GM10248 (cell line): ENCODE measurements at regions not wholly inside any gene's neighbourhood (a gene's known extent, or its start where the extent isn't known, plus 50 kb on each side); places are given as distances from the start of the nearest gene placed in this dataset.

Experiments
- CTCF ChIA-PET: fragments of 300-600 bp; sonication (Branson Sonifier 250); formaldehyde crosslinking; extraction: SDS; loops from one replicate; lab custom pipeline; 2021; ENCODE audit warnings: antibody characterized with exemption; lab: Yijun Ruan, JAX
- POLR2A ChIA-PET: fragments of 350-650 bp; sonication (Branson Sonifier 250); formaldehyde crosslinking; extraction: SDS; loops from one replicate; lab custom pipeline; 2020; ENCODE audit warnings: antibody characterized with exemption; lab: Yijun Ruan, JAX
- DNase-seq: peaks from one replicate; pipeline ENCODE4 v3.0.0; 2012; ENCODE audit errors: extremely low spot score
- TF ChIP-seq, protein P1 (sequence below): IDR thresholded peaks from 2 replicates; pipeline ENCODE4 v1.5.1; 2012; ENCODE audit warnings: mild to moderate bottlenecking, low read depth; ENCODE audit errors: extremely low read depth, missing control alignments, control extremely low read depth

DNA sequence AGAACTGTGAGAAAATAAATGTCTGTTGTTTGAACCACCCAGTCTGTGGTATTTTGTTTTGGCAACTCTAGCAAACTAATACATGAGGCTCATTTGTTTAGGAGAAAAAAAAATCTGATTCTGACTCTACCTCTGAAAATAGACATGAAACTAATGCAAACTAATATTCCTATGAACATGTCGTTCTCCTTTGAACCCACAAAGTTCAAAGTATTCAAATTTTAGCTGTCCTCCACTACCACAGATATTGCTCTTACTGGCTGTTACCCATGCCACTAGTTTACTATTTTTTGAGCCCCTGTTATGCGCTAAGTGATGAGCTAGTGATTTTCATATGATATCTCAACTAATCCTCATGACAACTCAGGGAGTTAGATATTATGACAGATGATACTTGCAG is 58.8 kb upstream of the ZNF804B start:
- ChIA-PET CTCF (interaction anchor here (1.1 to 1.5 kb wide), 2 partner anchors 16 to 98 kb away, joined by 3 to 5 read pairs; no protein-coding TSS in a partner anchor), POLR2A (no interaction called here)
- TF ChIP-seq, protein P1, sequence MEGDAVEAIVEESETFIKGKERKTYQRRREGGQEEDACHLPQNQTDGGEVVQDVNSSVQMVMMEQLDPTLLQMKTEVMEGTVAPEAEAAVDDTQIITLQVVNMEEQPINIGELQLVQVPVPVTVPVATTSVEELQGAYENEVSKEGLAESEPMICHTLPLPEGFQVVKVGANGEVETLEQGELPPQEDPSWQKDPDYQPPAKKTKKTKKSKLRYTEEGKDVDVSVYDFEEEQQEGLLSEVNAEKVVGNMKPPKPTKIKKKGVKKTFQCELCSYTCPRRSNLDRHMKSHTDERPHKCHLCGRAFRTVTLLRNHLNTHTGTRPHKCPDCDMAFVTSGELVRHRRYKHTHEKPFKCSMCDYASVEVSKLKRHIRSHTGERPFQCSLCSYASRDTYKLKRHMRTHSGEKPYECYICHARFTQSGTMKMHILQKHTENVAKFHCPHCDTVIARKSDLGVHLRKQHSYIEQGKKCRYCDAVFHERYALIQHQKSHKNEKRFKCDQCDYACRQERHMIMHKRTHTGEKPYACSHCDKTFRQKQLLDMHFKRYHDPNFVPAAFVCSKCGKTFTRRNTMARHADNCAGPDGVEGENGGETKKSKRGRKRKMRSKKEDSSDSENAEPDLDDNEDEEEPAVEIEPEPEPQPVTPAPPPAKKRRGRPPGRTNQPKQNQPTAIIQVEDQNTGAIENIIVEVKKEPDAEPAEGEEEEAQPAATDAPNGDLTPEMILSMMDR: no peak
- DNase-seq: no peak

DNA sequence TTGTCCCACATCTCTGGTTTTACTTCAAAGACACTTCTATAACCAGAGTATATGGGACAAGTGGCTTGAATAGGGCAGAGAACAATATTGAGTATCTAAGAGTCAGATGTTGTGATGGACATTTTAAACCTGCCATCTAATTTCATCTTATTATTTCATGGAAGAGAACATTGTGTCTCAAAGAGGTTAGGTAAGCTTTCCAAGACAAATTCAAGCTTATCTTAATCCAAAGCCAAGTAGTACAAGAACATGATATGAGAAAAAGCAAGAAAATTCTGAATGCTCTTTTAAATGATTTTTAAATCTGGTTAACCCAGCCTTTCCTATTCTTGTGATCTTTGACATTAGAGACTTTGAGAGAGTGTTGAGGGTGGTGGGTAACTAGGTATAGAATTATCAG is 65.3 kb upstream of the ZNF804B start:
- DNase-seq: no peak
- ChIA-PET POLR2A (no interaction called here), CTCF (no interaction called here)
- TF ChIP-seq, protein P1: no peak

DNA sequence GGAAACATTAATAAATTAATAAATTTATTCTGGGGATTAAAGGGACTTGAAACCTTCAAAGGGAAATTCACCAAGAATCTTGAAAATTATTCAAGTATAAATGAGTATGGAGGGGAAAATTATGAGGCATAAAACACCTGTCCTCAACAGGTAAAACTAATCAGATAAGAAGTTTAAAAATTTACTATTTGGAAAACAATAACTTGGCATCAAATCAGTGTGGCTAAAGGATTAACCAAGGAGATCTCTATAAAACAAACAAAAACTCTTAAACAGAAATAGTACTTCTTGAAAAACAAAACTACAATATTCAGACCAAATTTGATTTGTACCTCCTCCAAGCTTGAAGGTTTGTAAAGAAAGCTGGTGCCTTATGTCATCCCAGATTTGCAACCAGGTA is 66.4 kb upstream of the ZNF804B start:
- no peak for DNase-seq
- POLR2A ChIA-PET: no interaction called here
- CTCF ChIA-PET: no interaction called here
- TF ChIP-seq, protein P1: no peak

DNA sequence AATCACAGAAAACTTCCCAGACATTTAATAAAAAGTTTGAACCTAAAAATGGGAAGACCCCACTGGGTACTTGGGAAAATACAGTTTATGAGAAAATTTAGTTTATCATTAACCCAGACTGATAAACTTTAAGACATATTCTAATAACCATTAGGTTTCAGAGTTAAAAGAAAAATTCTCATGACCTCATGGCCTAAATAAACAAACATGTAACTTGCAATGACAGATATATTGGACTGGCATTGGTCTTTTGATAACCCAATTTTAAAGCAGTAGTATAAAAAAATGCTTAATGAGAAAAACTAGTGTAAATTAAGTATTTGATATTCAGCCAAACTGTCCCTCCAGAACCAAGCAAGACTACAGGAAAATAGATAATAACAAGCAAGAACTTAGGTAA is 67.0 kb upstream of the ZNF804B start:
- TF ChIP-seq, protein P1: no peak
- CTCF ChIA-PET: no interaction called here
- no peak for DNase-seq
- POLR2A ChIA-PET: no interaction called here

DNA sequence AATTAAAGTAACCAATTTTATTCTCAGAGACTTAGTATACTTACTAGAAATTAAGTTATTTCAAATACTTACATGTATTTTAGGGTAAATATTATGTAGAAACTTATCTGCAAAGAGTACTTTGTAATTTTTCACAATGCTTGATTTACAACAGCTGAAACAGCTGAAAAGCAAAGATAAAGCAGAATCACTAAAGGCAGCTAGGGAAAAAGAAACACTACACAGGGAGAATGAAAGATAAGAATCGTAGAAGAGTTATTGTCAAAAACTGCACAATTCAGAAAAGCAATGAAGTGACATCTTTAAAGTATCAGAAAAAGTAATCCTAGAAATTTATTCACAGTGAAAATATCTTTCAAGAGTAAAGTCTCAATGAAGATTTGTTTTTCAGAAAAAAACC is 69.7 kb upstream of the ZNF804B start:
- DNase-seq: no peak
- ChIA-PET POLR2A (no interaction called here), CTCF (interaction anchor here (0.9 to 2.1 kb wide), 2 partner anchors 9 to 19 kb away, joined by 3 to 10 read pairs; no protein-coding TSS in a partner anchor)
- TF ChIP-seq, protein P1: no peak

DNA sequence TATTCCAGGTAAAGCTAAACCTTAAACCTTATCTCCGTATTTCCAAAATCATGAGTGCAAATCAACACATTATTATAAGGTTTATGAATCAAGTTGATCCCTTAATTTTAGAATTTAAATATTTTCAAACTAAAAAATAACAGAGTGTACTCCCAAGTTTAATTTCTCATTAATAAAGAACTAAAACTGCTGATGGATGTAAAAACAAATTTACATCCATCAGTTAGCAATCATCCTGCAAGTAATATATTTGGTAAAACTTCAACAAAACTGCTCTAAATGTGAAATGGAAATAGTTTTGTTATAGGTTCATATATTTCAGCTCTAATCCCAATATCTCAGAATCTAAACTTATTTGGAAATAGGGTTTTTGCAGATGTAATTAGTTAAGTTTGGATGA is 71.3 kb upstream of the ZNF804B start:
- ChIA-PET CTCF (no interaction called here), POLR2A (no interaction called here)
- no peak for DNase-seq
- TF ChIP-seq, protein P1: no peak

DNA sequence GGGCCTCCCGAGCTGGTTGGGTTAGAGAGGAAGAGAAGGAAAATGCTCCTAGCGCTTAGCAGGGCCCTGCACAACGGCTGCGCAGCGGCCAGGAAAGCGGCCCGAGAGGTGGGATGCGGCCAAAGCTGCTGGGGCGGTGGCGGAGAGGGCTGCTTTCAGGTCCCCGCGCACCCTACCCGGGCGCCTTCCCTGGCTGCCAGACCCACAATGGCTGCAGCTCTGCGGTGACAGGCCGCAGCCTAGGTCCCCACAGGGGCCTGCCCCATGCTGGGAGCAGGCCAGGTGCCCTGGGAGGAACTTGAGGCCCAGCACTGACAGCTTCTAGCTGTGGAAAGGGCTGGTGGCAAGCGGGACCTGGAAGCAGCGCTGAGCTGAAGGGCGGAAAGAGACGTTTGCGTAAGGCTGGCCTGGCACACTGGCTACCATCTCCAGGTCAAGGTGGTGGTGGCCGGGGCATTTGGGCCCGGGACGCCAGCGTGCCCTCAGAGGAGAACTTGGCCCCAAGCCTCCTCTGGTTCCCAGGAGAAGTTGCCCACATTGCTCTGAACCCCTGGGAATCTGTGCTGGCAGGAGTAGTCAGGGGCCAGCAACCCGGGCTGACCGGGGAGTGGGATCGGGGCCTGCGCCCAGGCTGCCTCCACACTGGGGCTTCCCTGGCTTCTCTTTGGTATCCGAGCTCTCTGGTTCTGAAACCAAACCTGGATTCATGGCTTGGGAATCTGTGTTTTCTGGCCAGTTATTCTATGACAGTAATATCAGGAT is 72.9 kb upstream of the ZNF804B start:
- ChIA-PET POLR2A (no interaction called here), CTCF (interaction anchor here (1.8 kb wide), 1 partner anchor 12 kb away, joined by 4 read pairs; no protein-coding TSS in a partner anchor)
- DNase-seq: peak; percentile 6
- TF ChIP-seq, protein P1: no peak
